Activated T-cell treated with anti-CD3 and anti-CD28 coated beads, Interleukin-2, amount 50 U/mL, for 24 hours (primary cell): ENCODE measurements at regions not wholly inside any gene's neighbourhood (a gene's known extent, or its start where the extent isn't known, plus 50 kb on each side); places are given as distances from the start of the nearest gene placed in this dataset.
"Not testable (repeated sequence)": the region's sequence is repeated elsewhere in the genome, so short reads cannot be mapped to it uniquely, and the experiment has no call there.

Experiments used
- DNase-seq: peaks from one replicate; pipeline ENCODE4 v3.0.0-alpha.2; 2020
- H3K27ac Mint-ChIP-seq: 2 replicates; pipeline ENCODE4 v1.8.0; 2020; ENCODE audit warnings: mild to moderate bottlenecking, mixed read lengths
- H3K27me3 Mint-ChIP-seq: 2 replicates; pipeline ENCODE4 v1.8.0; 2020; ENCODE audit warnings: mixed read lengths
- H3K36me3 Mint-ChIP-seq: 2 replicates; pipeline ENCODE4 v1.8.0; 2020; ENCODE audit warnings: low read depth, mixed read lengths
- H3K4me1 Mint-ChIP-seq: 2 replicates; pipeline ENCODE4 v1.8.0; 2020; ENCODE audit warnings: low read depth, mixed read lengths
- H3K4me3 Mint-ChIP-seq: 2 replicates; pipeline ENCODE4 v1.8.0; 2020; ENCODE audit warnings: mild to moderate bottlenecking, moderate library complexity, mixed read lengths
- H3K9me3 Mint-ChIP-seq: 2 replicates; pipeline ENCODE4 v1.8.0; 2020; ENCODE audit warnings: mixed read lengths

DNA sequence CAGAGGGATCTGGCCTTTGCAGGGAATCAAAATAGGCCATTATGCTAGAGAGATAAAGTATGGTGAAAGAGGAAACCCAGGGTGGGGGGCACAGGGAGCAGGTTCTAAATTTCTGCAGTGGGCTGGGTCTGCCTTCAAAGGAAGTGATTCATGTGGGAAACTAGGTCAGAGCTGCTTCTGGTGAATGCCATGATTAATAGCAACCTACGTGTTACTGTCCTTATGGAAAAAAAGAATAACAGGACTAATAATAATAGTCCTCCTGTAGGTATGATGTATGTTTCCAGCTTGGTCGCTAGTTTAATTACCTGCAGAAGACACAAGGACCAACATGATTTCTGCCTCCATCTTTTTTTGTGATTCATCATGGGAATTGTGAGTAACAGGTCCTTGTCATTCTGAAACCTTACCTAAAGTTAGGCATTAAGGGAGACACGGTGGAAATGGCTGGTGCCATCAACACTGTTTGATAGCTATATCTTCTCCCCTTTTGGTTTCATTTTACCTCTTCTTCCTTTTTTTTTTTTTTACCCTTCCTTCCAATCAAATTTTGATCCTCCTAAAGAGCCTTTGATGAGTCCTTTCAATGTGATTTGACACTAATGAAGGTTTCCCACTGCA is 180.4 kb downstream of the CPEB2 start:
- Mint-ChIP-seq H3K27me3 (peaks cover 7% of the 10 kb centered on the region), H3K4me3 (peak overlapping the region; percentile 51), H3K9me3 (no peaks in the 10 kb centered on the region), H3K36me3 (no peaks in the 10 kb centered on the region), H3K4me1 (peaks cover 37% of the 10 kb centered on the region), H3K27ac (peak overlapping the region; percentile 90)
- DNase-seq: peak; percentile 37

DNA sequence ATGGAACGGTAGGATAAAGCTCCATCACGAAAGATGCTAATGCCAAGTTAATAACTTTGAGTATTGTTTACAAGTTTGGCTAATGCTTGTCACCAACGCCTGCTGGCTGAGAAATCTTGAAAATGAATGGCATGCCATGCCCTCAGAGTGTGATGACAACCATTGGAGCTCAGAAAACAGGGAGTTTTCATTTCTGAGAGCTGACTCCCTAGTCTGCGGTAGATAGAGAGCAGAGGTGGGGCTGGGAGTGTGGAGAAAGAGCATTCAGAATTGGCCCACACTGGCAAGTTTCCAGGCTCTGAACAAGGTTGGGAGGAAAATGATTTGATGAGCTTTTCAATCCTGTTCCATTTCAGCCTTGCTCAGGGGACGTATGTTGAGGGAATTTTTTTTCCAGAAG is 183.9 kb downstream of the CPEB2 start:
- H3K4me3 Mint-ChIP-seq: no peak overlapping the region
- peaks cover 42% of the 10 kb centered on the region for H3K4me1 Mint-ChIP-seq
- H3K9me3 Mint-ChIP-seq: no peaks in the 10 kb centered on the region
- H3K36me3 Mint-ChIP-seq: no peaks in the 10 kb centered on the region
- peaks cover 7% of the 10 kb centered on the region for H3K27me3 Mint-ChIP-seq
- no peak for DNase-seq
- no peak overlapping the region for H3K27ac Mint-ChIP-seq

DNA sequence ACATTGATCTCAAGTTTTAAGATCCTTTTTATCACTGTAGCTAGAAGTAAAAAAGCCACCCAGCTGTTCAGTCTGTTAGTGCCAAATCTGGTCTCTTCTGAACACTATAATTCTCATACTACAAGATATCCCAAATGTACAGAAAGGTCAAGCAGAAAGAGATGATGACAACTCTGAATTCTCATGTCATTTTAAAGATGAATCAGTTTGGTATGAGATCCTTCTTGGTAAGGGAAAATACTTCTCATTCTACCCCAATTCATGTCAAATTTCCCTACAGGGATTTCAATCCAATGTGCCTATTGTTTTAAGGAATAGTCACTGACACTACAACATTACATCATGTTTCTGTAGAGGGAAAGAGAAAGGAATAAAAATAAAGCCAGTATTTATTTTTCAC is 184.5 kb downstream of the CPEB2 start:
- Mint-ChIP-seq H3K27ac (no peak overlapping the region), H3K9me3 (no peaks in the 10 kb centered on the region), H3K27me3 (peaks cover 7% of the 10 kb centered on the region), H3K4me1 (peaks cover 37% of the 10 kb centered on the region), H3K4me3 (no peak overlapping the region), H3K36me3 (no peaks in the 10 kb centered on the region)
- DNase-seq: no peak

DNA sequence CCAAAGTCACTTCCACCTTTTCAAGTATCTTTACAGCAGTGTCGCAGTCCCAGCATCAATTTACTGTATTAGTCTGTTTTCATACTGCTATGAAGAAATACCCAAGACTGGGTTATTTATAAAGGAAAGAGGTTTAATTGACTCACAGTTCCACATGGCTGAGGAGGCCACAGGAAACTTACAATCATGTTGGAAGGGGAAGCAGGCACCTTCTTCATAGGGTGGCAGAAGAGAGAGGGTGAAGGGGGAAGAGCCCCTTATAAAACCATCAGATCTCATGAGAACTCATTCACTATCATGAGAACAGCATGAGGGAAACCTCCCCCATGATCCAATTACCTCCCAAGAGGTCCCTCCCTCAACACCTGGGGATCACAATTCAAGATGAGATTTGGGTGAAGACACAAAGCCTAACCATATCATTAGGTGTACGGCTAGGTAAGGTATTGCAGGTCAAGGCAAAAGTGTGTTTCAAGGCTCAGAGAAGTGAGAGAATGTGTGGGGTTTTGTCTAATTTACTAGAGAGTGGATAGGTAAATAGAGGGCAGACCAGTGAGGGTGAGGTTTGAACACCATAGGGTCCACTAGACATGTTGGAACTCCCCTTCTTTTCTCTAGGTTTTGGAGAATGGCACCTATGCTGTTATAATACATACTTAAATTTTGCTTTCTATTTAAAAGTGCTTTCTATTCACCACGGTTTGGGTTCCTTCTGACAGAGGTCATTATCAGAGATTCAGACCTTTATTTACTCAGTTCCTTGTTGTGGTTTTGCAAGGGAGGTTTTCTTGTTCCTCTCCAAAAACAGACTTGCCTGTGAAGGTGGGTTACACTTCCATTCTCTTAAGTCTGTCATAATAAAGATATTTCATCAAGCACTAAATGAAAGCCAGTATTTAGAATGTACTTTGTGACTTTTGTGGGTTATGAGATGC is 186.6 kb downstream of the CPEB2 start:
- Mint-ChIP-seq H3K4me3 (no peak overlapping the region), H3K9me3 (no peaks in the 10 kb centered on the region), H3K4me1 (peaks cover 20% of the 10 kb centered on the region), H3K27ac (peak overlapping the region; percentile 30), H3K27me3 (peaks cover 7% of the 10 kb centered on the region), H3K36me3 (no peaks in the 10 kb centered on the region)
- no peak for DNase-seq

DNA sequence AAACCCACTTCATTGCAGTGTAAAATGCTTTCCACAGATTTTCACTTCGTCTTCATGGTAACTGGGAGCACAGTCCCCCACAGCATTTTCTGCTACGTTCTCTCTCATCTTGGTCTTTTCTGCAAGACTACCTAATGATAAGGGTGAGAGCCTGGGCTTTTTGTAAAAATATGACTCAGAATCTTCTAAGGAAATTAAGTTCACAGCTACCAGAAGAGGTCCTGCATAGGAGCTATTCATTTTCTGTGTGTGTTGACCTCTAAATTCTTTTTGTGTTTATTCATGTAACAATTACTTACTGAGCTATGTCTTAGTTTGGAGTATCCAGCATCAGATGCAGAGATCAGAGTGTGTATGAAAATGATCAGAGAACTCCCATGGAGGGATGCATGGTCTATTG is 192.2 kb downstream of the CPEB2 start:
- Mint-ChIP-seq H3K36me3 (no peaks in the 10 kb centered on the region), H3K4me3 (no peak overlapping the region)

DNA sequence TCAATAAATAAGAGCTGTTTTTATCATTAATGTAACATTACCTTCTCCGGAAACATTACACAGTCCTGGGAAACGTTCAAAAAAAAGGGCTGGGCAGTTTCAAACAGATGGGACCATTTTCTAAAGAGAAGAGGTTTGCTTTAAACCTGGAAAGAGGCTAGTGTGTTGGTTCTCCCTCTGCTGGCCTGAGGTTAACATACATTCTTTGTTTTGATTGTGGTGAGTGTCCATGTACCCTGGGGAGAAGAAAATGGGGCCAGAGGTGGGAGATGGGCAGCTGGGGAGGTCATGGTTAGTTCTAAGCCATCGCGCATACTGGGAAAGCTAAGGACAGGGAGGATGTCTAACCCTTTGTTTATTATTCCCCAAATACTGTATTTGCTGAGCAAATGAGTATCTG is 194.7 kb downstream of the CPEB2 start:
- H3K27me3 Mint-ChIP-seq: peaks cover 11% of the 10 kb centered on the region
- no peaks in the 10 kb centered on the region for H3K9me3 Mint-ChIP-seq
- peaks cover 10% of the 10 kb centered on the region for H3K4me1 Mint-ChIP-seq
- no peak overlapping the region for H3K27ac Mint-ChIP-seq
- no peak overlapping the region for H3K4me3 Mint-ChIP-seq
- no peaks in the 10 kb centered on the region for H3K36me3 Mint-ChIP-seq
- DNase-seq: no peak

More for the DNA sequence above, 192.2 kb downstream of the CPEB2 start:
- H3K4me1 Mint-ChIP-seq: no peaks in the 10 kb centered on the region
- H3K9me3 Mint-ChIP-seq: no peaks in the 10 kb centered on the region
- no peak overlapping the region for H3K27ac Mint-ChIP-seq
- DNase-seq: no peak
- H3K27me3 Mint-ChIP-seq: peaks cover 5% of the 10 kb centered on the region

DNA sequence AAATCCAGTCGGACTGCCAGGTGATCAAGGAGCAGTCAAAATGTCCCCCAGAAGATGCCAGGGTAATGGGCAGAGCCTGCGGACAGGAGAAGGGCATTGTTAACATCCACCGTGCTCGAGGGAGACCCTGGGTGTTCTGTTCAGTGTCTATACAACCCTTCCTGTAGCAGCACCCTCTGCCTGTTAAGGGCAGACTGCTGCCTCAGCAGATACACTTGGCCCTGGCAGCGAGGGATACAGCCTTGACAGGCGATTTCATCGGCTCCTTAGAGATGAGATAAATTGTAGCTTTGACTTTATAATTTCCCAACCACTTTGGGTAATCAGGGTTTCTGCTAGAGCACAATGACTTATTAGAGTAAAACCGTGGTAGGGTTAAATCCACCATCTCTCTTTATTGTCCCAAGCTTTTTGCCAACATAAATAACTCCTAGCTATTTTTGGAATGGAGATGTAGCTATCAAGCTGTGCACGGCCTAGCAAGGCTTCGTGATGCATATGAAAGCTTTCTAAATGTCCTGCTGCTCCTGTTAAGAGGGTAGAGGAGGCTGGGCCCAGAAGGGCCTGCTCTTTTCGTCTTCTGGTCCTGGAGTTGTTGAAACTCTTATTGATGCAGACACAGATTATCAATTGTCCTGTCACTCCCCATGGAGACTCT is 195.9 kb downstream of the CPEB2 start:
- Mint-ChIP-seq H3K27ac (no peak overlapping the region), H3K27me3 (peaks cover 11% of the 10 kb centered on the region), H3K4me3 (no peak overlapping the region), H3K4me1 (peaks cover 11% of the 10 kb centered on the region), H3K36me3 (no peaks in the 10 kb centered on the region), H3K9me3 (no peaks in the 10 kb centered on the region)
- no peak for DNase-seq

DNA sequence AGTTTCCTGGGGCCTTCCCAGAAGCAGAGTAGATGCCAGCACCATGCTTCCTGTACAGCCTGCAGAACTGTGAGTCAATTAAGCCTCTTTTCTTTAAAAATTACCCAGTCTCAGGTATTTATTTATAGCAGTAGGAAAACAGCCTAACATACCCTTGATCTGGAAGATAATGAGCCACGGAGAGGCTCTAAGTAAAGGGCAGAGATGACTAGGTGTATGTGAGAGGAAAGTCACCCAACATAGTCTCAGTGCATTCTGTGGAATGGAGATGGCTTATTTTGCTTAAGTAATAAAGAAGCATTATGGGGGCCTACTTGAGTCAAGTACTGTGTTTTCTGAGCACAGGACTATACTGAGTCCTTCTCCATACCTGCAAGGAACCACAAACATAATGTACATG is 199.5 kb downstream of the CPEB2 start:
- no peak for DNase-seq
- peaks cover 6% of the 10 kb centered on the region for H3K27me3 Mint-ChIP-seq
- H3K27ac Mint-ChIP-seq: peak overlapping the region; percentile 73
- H3K36me3 Mint-ChIP-seq: no peaks in the 10 kb centered on the region
- no peak overlapping the region for H3K4me3 Mint-ChIP-seq
- peaks cover 12% of the 10 kb centered on the region for H3K9me3 Mint-ChIP-seq
- H3K4me1 Mint-ChIP-seq: peaks cover 11% of the 10 kb centered on the region

DNA sequence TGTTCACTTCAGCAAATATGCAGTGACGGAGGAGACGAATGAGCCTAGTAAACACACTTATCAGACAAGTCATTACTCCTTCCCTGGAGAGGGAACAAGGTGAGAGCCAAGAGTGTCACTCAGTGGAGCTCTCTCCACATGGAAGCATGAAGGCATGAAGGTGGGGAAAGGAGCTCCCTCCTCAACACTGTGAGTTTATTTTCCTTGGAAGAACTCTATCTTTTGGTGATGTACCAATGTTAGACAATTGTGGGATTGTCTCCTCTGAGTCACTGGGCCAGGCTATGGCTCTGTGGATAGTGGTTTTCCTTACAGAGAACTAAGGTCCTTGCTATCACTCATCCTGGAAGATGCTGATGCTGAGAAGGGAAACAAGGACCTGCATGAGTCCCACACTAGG is 200.2 kb downstream of the CPEB2 start:
- H3K4me1 Mint-ChIP-seq: peaks cover 11% of the 10 kb centered on the region
- H3K4me3 Mint-ChIP-seq: no peak overlapping the region
- peaks cover 6% of the 10 kb centered on the region for H3K27me3 Mint-ChIP-seq
- H3K9me3 Mint-ChIP-seq: peaks cover 18% of the 10 kb centered on the region
- H3K36me3 Mint-ChIP-seq: no peaks in the 10 kb centered on the region
- DNase-seq: no peak
- H3K27ac Mint-ChIP-seq: no peak overlapping the region

DNA sequence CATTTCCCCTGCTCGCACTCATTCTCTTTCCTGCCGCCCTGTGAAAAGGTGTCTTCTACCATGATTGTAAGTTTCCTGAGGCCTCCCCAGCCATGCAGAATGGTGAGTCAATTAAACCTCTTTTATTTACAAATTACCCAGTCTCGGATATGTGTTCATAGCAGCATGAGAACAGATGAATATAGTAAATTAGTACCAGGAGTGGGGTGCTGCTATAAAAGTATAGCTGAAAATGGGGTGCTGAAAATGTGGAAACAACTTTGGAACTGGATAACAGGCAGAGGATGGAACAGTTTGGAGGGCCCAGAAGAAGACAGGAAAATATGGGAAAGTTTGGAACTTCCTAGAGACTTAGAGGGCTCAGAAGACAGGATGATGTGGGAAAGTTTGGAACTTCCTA is 204.2 kb downstream of the CPEB2 start:
- not testable (repeated sequence) for DNase-seq, H3K27ac Mint-ChIP-seq, H3K4me3 Mint-ChIP-seq, H3K36me3 Mint-ChIP-seq, H3K4me1 Mint-ChIP-seq
- Mint-ChIP-seq H3K9me3 (peaks cover 23% of the 10 kb centered on the region), H3K27me3 (peaks cover 17% of the 10 kb centered on the region)

DNA sequence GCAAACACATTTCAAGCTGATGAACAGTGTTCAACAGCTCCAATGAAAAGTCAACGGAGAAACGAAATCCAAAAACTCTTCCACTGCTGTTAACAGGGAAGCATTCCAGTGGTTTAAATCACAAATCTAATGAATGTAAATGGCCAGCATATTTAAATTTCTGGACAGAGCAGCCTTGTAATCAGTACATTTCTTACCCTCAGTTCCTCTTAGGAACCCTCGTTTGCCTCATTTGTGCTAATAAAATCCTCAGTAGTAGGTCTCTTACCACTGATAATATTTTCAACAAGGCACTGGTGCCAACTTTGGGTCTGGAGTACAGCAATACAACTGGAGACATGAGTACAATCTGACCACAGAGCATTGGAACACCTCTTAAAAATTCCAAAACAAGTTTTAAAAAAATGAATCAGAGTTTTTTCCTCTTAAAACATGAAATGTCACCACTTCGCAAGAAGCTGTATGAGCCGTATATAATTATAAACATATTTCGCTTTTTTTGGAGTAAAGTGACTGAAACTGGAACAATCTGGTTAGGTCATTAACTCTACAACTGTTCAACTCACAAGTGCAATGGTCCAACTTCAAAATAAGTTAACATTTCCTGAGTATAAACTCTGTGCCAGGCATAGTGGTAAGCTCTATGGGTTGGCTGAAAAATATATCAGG is 211.2 kb downstream of the CPEB2 start:
- Mint-ChIP-seq H3K4me3 (no peak overlapping the region), H3K27me3 (peaks cover 15% of the 10 kb centered on the region), H3K27ac (no peak overlapping the region), H3K36me3 (no peaks in the 10 kb centered on the region), H3K4me1 (peaks cover 3% of the 10 kb centered on the region), H3K9me3 (no peaks in the 10 kb centered on the region)
- no peak for DNase-seq

DNA sequence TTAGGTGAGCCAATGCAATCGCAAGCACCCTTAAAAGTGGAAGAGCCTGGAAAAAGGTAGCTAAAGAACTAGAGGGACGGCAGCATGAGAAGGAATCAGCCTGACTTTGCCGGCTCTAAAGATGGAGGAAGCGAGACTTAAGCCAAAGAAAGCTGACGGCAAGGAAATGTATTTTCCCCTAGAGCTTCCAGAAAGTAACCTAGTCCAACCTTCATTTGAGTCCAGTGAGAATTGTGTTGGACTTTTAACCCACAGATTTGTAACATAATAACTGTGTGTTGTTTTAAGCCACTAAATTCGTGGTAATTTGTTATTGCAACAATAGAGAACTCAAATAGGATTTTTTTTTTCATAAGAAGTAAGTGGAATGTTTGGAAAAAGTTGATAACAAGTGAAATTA is 212.7 kb upstream of the C1QTNF7 start:
- Mint-ChIP-seq H3K9me3 (no peaks in the 10 kb centered on the region), H3K4me3 (no peak overlapping the region), H3K4me1 (peaks cover 3% of the 10 kb centered on the region), H3K27me3 (peaks cover 9% of the 10 kb centered on the region), H3K27ac (no peak overlapping the region), H3K36me3 (no peaks in the 10 kb centered on the region)
- no peak for DNase-seq

DNA sequence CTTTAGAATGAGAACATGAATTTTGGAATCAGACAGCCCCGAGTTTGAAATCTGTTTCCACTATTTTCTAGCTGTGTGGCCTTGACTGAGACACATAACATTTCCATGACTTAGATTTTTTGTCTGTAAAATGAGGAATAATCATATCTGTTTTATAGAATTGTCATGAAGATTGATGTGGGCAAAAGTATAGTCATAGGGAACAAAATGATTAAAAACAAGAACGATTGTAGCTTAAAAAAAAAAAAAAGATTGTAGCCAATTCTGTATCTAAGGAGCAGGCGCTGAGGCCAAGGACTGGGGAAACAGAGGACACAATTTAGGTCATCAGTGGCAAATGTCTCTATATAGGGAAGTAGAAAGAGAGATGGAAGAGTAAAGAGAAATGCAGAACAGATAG is 201.6 kb upstream of the C1QTNF7 start:
- no peak overlapping the region for H3K4me3 Mint-ChIP-seq
- no peaks in the 10 kb centered on the region for H3K9me3 Mint-ChIP-seq
- peaks cover 1% of the 10 kb centered on the region for H3K4me1 Mint-ChIP-seq
- DNase-seq: no peak
- H3K36me3 Mint-ChIP-seq: no peaks in the 10 kb centered on the region
- no peaks in the 10 kb centered on the region for H3K27me3 Mint-ChIP-seq
- no peak overlapping the region for H3K27ac Mint-ChIP-seq

DNA sequence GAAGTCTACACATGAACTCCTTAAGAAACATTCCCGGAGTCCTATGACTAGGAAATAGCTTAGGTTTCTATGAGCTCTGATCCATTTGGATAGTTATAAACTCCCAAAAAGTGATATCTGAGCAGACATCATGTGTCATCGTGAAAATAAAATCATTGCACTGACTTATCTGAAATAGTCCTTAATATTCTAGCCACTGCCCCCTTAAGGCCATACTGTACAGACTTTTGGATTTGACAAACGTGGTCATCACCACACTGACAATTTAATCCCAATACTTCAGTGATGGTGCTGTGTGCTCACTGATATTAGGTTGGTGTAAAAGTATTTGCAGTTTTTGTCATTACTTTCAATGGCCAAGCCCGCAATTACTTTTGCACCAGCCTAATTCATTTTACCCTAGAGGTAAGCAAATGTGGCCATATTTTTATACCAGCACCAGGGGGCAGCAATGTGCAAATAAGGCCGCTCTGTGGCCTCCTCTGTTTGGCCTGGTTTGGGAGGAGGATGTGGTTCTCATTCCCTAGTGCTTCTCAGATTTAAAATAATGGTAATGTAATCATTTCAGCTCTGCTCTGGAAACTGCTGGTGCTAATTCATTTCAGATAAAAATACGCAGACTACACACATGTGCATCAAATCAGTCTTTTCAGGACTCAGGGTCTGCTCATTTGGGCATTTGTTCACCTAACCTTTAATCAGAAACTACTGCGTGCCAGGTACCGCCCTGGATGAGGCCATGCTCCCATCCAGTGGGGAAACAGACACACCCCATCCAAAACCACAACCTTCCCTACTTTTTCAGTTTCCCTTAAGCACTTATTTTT is 196.4 kb upstream of the C1QTNF7 start:
- no peaks in the 10 kb centered on the region for H3K36me3 Mint-ChIP-seq

More for the DNA sequence above, 196.4 kb upstream of the C1QTNF7 start:
- peaks cover 35% of the 10 kb centered on the region for H3K4me1 Mint-ChIP-seq
- no peak overlapping the region for H3K4me3 Mint-ChIP-seq
- H3K27me3 Mint-ChIP-seq: no peaks in the 10 kb centered on the region
- no peak overlapping the region for H3K27ac Mint-ChIP-seq
- no peaks in the 10 kb centered on the region for H3K9me3 Mint-ChIP-seq
- DNase-seq: peak; percentile 70
